GM18520 (cell line): ENCODE measurements at regions not wholly inside any gene's neighbourhood (a gene's known extent, or its start where the extent isn't known, plus 50 kb on each side); places are given as distances from the start of the nearest gene placed in this dataset.

Experiments
- ATAC-seq: cut with Tn5 transposase; IDR thresholded peaks from one replicate; pipeline ENCODE4 v1.9.1; 2021; ENCODE audit not compliant: unreplicated experiment

DNA sequence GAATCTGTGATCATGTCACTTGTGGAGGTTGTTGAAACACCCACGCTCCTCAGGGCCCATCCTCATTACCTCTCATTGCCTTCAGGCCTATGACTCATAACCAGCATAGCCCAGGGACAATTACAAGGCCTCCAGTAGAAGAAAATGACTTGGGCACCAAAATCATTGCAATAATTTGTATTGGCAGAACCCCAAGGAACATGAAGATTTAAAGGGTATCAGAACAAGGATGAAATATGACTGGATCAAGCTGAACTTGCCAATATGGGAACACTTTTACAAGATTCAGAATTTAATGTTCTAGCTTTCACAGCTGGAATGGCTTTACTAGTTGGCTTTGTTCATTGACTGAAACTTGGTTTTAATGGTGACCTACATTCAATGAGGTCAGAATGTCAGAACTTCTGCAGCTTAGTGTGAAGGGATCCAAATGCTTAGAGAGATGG is 156.4 kb downstream of the COPS8 start:
- ATAC-seq: no peak

DNA sequence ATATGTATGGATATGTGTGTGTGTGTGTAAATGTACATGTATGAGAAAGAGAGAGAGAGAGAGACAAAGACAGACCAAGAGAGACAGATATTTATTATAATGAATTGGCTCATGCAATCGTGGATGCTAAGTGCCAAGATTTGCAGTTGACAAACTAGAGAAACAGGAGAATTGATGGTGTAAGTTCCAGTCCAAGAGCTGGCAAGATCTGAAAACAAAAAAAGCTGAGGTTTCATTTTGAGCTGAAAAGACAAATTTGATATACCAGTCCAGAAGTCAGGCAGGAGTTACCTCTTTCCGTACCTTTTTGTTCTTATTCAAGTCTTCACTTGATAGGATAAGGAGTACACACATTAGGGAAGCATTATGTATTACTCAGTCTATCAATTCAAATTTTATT is 157.8 kb downstream of the COPS8 start:
- ATAC-seq: no peak

DNA sequence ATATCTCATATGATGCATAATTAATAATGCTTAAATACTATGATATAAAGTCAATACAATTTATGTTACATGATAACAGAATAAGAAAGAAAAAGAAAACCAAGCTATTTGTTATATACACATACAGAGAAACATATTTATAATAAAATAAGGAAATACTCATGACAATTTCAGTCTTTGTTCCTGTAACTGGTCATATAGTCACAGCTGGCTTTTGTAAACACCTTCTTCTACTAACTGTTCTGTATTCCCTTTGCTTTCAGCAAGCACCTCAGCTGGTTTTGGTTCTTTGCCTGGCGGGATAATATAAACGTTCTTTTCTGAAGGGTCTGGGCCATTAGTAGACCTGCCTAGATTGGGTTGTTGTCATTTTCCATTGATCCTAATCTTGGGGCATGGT is 158.5 kb downstream of the COPS8 start:
- no peak for ATAC-seq

DNA sequence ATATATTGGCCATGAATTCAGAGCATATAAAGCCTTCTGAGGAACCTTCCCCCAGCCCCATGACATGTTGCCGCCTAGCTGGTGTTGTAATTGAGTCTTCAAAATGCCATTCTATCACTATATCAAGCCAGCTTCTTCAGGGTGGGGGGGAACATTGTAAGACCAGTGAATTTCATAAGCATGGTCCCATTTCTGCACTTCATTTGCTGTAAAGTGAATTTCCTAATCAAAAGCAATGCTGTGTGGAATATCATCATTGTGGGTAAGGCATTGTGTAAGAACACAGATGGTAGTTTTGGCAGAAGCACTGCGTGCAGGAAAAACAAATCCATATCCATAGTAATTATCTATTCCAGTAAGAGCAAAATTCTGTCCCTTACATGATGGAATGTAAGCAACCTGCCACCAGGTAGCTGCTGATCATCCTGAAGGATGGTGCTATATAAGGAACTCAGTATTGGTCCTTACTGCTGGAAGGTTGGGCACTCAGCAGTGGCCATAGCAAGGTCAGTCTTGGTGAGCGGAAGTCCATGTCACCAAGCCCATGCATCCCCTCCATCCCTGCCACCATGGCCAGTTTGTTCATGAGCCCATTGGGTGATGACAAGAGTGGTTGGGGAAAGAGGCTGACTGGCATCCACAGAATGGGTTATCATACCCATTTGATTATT is 159.4 kb downstream of the COPS8 start:
- ATAC-seq: no peak

DNA sequence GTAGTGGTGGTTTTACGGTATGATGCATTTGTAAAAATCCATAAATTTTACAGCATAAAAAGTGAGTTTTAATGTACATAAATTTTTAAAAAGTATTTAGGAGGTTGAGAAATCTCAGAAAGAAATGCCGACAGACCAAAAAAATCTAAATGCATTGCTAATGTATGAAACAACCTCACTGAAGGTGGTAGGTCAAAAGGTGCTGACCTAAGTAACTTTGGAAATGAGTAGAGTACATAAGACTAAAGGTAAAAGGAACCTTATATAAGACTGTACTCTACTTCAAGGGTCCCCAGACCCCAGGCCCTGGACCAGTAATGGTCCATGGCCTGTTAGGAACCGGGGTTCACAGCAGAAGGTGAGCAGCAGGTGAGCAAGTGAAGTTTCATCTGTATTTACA is 163.4 kb downstream of the COL6A3 start:
- ATAC-seq: no peak

DNA sequence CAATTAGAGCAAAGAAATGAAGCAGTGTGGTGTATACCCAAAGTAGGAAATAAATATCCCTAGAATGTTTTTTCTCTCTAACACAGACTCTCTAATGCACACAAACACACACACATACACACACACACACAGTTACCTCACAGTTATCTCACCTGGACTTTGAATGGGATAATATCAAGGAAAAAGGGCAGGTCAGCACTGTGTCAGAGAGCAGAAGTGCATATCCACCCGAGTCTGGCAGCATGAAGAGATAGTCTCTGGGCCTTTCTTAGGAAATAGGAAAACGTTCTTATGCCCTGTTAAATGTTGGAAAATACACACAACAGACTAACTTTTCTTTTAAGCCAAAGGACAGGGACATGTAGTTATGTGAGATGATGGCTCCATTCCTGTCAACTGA is 162.0 kb downstream of the COL6A3 start:
- no peak for ATAC-seq

DNA sequence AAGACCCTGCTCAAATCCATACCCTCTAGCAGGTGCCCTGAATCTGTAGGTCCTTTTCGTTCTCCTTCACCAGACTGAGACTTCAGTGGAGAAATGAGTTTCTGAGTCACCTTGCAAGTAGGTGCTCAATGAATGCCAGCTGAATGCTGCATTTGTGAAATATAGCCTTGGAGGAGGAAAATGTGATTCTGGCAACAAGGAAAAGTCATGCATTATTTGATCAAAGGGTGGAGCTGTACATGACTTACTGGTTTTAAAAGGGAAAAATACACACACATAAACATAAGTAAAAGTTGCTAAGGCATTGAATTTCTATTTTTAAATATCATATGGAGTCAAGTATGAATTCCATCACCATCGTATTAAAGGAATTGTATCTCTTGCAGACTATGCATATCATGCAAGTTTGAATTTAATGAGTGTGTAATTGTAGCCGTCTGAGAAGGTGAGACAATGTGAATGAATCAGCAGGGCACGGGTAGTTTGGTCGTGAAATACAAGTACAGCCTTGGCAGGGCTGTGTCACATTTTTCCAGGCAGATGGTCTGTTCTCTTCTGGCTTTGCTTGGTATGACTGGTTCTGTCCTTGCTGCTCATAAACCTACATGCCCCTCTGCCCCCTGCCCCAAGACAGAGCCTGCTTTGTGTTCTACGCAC is 160.8 kb downstream of the COL6A3 start:
- no peak for ATAC-seq

DNA sequence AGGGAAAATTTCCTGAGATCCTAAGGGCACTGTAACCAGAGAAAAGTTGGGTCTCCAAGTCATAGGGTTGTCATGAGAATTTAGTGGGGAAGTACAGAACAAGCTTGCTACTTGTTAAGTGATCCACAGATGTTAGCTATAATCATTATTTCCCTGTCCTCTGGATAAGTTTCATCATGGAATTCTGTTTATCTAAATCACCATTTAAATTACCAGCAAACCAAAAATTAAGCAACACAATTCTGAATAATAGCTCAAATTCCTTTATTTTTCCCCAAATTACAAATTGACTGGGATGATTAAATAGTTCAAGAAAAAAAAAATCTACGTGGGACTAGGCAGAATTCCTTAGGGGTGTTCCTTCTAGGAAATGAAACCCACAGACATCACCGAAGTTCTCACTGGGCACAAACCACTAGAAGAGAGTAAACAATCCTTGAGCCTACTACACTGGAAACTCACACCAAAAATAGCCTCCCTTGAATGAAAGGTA is 159.5 kb downstream of the COL6A3 start:
- no peak for ATAC-seq

DNA sequence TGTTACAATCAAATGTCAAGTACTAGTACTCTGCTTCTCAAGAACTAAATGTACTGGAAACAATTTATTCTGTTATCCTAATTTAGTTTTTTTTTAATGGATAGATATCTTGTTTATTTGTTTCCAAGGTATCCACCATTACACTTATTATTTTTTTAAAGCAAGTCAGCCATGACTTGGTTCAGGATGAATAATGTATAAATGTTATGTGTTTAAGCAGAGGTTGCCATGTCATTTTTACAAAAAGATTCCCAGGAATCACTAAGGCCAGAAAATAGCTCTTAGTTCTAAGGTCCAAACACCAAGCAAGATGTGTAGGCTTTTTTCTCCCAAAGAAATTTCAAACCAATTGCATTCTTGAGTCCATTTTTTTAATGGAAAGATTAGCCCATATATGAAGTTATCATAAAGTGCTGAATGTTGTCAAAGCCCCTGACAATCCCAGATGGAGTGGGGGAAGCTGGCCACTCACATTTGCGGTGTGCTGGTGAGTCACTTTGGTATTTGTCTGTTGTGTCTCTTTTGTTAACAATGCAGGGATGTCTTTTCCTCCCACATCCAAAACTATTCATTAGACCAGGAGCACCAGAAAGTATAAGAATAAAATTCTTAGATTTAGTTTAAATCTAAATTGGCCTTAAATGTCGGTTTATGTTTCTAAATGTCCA is 158.9 kb downstream of the COL6A3 start:
- no peak for ATAC-seq

DNA sequence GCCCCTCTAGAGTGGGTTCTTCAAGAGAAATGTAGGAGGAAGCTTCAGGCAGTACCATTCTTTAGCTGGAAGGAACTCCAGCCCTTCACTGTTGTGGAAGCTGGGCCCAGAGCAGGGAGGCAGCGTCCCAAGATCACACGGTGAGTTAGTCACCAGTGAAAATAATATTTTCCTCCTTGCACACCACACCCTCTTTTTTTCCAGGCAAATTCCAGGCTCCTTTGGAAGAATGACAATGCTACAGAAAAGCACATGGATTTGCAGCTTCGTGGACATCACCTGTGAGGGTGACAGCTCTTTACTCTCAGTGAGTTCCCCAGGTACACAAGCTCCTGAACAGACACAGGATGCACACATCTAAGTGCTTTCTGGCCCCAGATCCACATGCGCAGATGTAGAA is 157.1 kb downstream of the COL6A3 start:
- no peak for ATAC-seq

DNA sequence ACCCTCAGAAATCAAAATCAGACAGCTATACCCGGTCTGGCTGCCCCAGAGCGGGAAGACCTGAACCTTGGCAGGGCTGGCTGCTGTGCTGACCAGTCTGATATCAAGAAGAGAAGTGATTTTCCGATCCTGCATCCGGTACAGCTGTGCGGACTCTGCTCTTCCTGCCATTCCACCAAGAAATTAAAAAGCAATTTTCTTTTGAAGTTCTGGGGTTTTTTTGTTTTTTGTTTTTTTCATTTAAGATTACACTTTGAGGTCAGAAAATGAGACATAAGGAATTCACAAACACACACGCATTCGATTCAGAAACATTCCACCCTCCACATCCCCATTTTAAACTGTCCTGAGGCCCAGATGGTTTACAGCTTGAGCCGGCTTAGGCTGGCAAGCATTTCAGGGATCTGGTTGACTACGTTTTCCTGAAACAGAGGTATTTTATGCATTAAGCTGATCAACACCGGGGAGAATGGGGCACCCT is 156.5 kb downstream of the COL6A3 start:
- no peak for ATAC-seq

DNA sequence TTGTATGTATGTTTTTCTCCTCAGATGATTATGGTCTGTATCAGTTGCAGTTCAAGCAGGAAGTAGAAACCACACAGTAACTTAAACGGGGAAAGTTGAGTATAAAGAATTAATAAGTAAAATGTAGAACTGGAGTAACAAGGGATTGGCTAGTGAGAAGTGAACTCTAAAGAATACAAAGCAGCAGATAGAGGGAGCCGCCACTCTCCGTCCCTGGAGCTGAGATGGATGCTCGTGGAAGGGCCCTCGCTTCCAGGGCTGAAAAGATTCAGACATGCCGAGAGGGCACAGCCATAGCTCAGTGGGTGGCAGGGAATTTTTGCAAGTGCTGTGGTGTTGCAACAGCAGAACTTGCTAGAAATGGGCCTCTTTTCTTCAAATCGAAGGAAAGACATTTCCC is 155.8 kb downstream of the COL6A3 start:
- ATAC-seq: no peak

DNA sequence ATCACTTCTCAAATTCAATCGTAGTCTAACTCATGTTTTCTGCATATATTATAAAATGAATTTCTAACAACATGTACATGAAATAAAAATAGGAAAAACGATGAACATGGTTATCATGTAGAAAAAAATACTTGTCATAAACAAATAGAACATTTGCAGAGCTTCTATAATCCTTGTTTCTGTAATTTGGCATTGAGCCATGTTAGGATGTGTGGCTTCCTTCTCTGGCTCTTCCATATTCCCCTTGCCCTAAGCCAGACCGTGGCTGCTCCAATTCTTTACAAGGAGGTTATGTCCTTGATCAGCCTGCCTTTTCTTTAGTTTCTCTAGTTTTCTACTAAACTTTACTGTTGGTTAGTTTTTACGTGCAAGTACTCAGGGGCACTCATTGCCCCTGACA is 155.3 kb downstream of the COL6A3 start:
- no peak for ATAC-seq

DNA sequence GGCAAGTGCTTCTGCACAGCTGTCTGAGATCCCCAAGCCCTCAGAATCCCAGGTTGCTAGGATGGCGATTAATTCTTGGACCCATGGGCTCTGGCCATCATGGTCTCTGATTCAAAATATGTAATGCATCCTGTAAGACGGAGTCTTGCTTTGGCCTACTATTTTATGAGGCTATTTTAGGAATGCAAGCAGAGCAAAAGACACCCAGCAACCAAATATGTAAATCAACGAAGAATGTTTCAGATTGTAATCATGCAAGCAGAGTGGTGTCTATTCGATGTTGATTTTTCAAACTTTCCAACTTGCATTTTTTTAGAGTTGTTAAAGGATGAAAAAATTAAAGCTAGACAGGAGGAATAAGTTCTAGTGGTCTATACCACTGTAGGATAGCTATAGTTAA is 154.8 kb downstream of the COL6A3 start:
- no peak for ATAC-seq

DNA sequence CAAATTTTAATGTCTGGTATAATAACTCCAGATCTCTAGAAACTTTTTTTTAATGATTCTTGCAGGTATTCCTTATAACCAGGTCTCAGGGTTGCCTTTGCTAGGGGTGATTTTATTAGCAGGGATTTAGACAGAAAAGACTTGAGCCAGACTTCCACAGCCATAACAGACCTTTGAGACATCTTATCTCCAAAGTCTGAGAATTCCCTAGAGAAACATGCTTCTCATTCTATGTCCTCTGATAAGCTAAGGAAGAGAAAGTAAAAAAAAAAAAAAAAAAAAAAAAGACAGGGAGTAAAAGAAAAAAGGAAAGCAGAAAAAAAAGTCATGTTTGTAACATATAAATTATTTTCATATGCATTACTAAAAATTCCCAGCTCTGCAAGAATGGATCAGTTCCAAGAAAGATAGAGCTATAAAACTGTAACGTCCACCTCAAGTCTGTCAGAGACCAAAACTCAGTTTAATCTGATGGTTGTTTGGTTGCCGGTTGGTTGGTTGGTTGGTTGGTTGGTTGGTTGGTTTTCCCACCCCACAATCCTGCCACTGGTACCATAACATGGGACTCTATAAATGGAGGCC is 153.8 kb downstream of the COL6A3 start:
- no peak for ATAC-seq

DNA sequence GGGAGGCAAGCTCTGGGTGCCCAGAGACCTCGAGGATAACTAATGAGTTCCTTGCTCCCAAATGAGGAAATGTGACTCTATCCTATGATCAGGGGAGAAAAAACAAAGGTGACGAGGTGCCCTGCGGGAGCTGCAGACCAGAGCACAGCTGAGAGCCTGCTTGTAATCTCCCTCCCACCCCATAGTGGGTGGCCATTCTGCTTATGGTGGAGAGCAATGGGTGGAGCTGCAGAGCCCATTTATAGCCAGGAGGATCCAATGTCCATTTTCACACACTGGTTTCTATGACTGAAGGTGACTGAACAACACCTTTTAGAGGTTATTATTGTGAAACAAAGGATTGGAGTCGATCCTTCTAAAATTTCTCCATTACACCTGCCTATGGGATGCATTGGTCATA is 153.3 kb downstream of the COL6A3 start:
- ATAC-seq: no peak

DNA sequence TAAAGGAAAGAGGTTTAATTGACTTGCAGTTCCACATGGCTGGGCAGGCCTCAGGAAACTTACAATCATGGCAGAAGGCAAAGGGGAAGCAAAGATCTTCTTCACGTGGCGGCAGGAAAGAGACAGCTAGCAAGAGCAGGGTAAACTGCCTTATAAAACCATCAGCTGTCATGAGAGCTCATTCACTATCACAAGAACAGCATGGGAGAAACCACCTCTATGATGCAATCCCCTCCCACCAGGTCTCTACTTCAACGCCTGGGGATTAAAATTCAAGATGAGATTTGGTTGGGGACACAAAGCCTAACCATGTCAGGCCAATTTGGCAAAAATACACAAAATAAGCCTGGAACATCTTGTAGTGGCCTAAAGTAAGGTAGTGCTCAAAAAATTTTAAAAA is 152.6 kb downstream of the COL6A3 start:
- no peak for ATAC-seq

DNA sequence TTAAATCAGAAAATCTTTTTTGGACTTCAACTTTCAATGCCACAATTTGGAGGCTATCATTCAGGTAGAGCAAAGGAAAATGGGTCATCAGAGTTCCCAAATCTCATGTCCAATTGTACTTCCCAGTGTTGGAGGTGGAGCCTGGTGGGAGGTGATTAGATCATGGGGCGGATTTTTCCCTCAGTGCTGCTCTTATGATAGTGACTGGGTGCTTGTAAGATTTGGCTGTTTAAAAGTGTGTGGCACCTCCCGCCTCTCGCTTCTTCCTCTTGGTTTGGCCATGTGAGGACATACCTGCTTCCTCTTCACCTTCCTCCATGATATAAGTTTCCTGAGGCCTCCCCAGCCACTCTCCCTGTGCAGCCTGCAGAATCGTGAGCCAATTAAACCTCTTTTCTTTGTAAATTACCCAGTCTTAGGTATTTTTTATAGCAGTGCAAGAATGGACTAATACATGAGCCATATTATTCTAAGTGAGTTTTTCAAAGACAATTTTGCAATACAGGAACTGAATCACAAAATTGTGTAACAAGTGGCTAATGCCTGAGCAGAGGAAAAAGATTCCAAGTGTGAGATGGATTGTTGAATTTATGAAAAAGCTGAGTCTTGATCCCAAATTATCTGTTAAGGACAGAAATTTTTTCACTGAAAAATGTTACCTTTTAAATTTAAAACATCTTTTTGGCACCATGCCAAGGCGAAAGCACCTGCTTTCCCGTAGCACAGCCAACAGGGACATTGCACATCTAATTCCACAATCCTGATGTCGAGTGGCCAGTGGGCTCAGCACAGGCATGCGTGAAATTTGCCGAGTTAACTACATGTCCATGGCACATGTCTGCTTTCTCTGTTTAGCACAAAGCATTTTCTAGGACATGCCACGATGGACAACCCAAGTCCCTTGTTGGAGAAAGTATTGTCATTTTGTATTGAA is 150.9 kb downstream of the COL6A3 start:
- ATAC-seq: no peak

DNA sequence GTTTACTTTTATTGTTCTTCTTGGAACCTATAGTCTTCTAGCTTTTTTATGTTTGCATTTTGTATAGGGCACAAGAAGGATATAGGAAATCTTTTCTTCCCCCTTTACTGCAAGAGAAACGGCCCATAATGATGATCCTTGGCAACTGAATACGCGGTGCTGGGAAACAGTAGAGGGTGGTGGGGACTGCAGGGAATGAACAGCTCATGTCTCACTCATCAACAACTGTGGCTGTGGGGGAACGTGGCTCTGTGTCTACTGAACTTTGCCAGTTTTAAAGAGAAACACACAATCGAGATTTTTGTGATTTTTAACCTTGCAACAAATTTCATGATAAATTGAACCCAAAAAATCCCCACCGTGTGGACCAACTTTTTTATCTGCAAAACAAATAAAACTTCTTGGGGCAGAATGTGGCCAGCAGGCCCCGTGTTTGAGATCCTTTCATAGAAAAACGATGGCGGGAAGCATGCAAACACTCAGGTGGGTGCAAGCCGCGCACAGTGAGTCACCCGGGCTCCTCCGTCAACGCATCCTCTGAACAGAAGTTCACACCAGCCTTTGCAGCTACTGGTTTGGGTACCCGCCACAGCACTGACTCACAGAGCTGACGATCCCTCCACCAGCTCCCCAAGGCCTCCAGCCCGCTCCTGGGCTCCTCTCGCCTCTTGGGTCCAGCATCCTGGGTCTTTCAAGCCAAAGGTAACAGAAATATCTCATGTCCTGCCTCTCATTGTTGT is 149.3 kb downstream of the COL6A3 start:
- no peak for ATAC-seq
